Neural progenitor cell (in vitro differentiated cells): ENCODE measurements at regions not wholly inside any gene's neighbourhood (a gene's known extent, or its start where the extent isn't known, plus 50 kb on each side); places are given as distances from the start of the nearest gene placed in this dataset.

ENCODE experiments used
- DNase-seq: peaks from one replicate; pipeline ENCODE4 v3.0.0-alpha.2; 2016; ENCODE audit warnings: low spot score
- H2AFZ ChIP-seq: fragments of 200-600 bp; sonication (generic); replicated peaks from 2 replicates; pipeline ENCODE4 v1.6.1; 2016; ENCODE audit warnings: antibody characterized with exemption
- H3F3A ChIP-seq: fragments of 200-600 bp; sonication (generic); 2 replicates; pipeline ENCODE4 v1.6.1; 2016; ENCODE audit warnings: antibody characterized with exemption, low read depth
- H3K27ac ChIP-seq: fragments of 200-600 bp; sonication (generic); 2 replicates; pipeline ENCODE4 v1.5.1; 2016; ENCODE audit warnings: mild to moderate bottlenecking
- H3K27me3 ChIP-seq: fragments of 200-600 bp; sonication (generic); 2 replicates; pipeline ENCODE4 v1.6.1; 2016; ENCODE audit warnings: mild to moderate bottlenecking, moderate library complexity
- H3K36me3 ChIP-seq: fragments of 200-600 bp; sonication (generic); 2 replicates; pipeline ENCODE4 v1.5.1; 2016
- H3K4me1 ChIP-seq: fragments of 200-600 bp; sonication (generic); 2 replicates; pipeline ENCODE4 v1.6.1; 2016; ENCODE audit warnings: mixed run types
- H3K4me2 ChIP-seq: fragments of 200-600 bp; sonication (generic); 2 replicates; pipeline ENCODE4 v1.6.1; 2016
- H3K4me3 ChIP-seq: fragments of 200-600 bp; sonication (generic); 2 replicates; pipeline ENCODE4 v1.5.1; 2016
- H3K79me2 ChIP-seq: fragments of 200-600 bp; sonication (generic); 2 replicates; pipeline ENCODE4 v1.6.1; 2016; ENCODE audit warnings: low read depth
- H3K9ac ChIP-seq: fragments of 200-600 bp; sonication (generic); 2 replicates; pipeline ENCODE4 v1.6.1; 2016
- H3K9me3 ChIP-seq: fragments of 200-600 bp; sonication (generic); 2 replicates; pipeline ENCODE4 v1.5.1; 2016; ENCODE audit warnings: low read depth
- H4K20me1 ChIP-seq: fragments of 200-600 bp; sonication (generic); 2 replicates; pipeline ENCODE4 v1.6.1; 2016; ENCODE audit warnings: low read depth
- H3K27ac Mint-ChIP-seq: 3 replicates; pipeline ENCODE4 v1.8.0; 2021; ENCODE audit warnings: mixed read lengths
- H3K27me3 Mint-ChIP-seq: 2 replicates; pipeline ENCODE4 v1.8.0; 2022; ENCODE audit warnings: low read depth, mild to moderate bottlenecking, inconsistent platforms, moderate library complexity, mixed read lengths; ENCODE audit not compliant: insufficient read depth
- H3K36me3 Mint-ChIP-seq: 3 replicates; pipeline ENCODE4 v1.8.0; 2021; ENCODE audit warnings: mixed read lengths
- H3K4me1 Mint-ChIP-seq: 3 replicates; pipeline ENCODE4 v1.8.0; 2021; ENCODE audit warnings: mixed read lengths
- H3K4me3 Mint-ChIP-seq: 3 replicates; pipeline ENCODE4 v1.8.0; 2021; ENCODE audit warnings: mild to moderate bottlenecking, moderate library complexity, mixed read lengths
- H3K9me3 Mint-ChIP-seq: 3 replicates; pipeline ENCODE4 v1.8.0; 2020; ENCODE audit warnings: mixed read lengths
- CTCF ChIP-seq: fragments of 200-600 bp; sonication (generic); IDR thresholded peaks from 2 replicates; pipeline ENCODE4 v1.5.1; 2017; ENCODE audit warnings: antibody characterized with exemption, mild to moderate bottlenecking
- EZH2 ChIP-seq: fragments of 200-600 bp; sonication (generic); IDR thresholded peaks from 2 replicates; pipeline ENCODE4 v1.6.1; 2017; ENCODE audit warnings: antibody characterized with exemption, mild to moderate bottlenecking, moderate library complexity
- EZH2phosphoT487 ChIP-seq: fragments of 200-600 bp; sonication (generic); IDR thresholded peaks from 2 replicates; pipeline ENCODE4 v1.6.1; 2017; ENCODE audit warnings: antibody characterized with exemption

GRCh38 chr1:60963167-60963940 lies 119.0 kb upstream of the NFIA start:
- Histone ChIP-seq H4K20me1 (no peaks in the 10 kb centered on the region), H2AFZ (no peak overlapping the region), H3K4me3 (no peak overlapping the region), H3K36me3 (no peaks in the 10 kb centered on the region), H3K9me3 (peaks cover 6% of the 10 kb centered on the region), H3F3A (no peaks in the 10 kb centered on the region), H3K27ac (no peak overlapping the region), H3K4me1 (no peaks in the 10 kb centered on the region), H3K79me2 (no peaks in the 10 kb centered on the region), H3K27me3 (no peaks in the 10 kb centered on the region), H3K4me2 (no peak overlapping the region), H3K9ac (no peak overlapping the region)
- DNase-seq = no peak
- Mint-ChIP-seq H3K4me3 (no peak overlapping the region), H3K27ac (no peak overlapping the region), H3K27me3 (peaks cover 18% of the 10 kb centered on the region), H3K4me1 (peaks cover 2% of the 10 kb centered on the region), H3K9me3 (peaks cover 49% of the 10 kb centered on the region), H3K36me3 (peaks cover 14% of the 10 kb centered on the region)
- TF ChIP-seq CTCF = no peak
- TF ChIP-seq EZH2 = no peak
- no peak for TF ChIP-seq EZH2phosphoT487

GRCh38 chr1:60960891-60961461 lies 121.4 kb upstream of the NFIA start:
- Histone ChIP-seq H3K36me3 (no peaks in the 10 kb centered on the region), H3F3A (no peaks in the 10 kb centered on the region), H3K9ac (no peak overlapping the region), H2AFZ (no peak overlapping the region), H3K27ac (no peak overlapping the region), H3K4me3 (no peak overlapping the region), H3K4me2 (no peak overlapping the region), H3K4me1 (no peaks in the 10 kb centered on the region), H3K79me2 (no peaks in the 10 kb centered on the region), H3K9me3 (no peaks in the 10 kb centered on the region), H3K27me3 (no peaks in the 10 kb centered on the region), H4K20me1 (no peaks in the 10 kb centered on the region)
- Mint-ChIP-seq H3K4me1 (no peaks in the 10 kb centered on the region), H3K9me3 (peaks cover 33% of the 10 kb centered on the region), H3K27me3 (peaks cover 7% of the 10 kb centered on the region), H3K4me3 (no peak overlapping the region), H3K27ac (no peak overlapping the region), H3K36me3 (peaks cover 7% of the 10 kb centered on the region)
- no peak for DNase-seq
- TF ChIP-seq EZH2phosphoT487 = no peak
- TF ChIP-seq CTCF = no peak
- TF ChIP-seq EZH2 = no peak

GRCh38 chr1:60959701-60960100 lies 122.7 kb upstream of the NFIA start:
- no peak overlapping the region for H3K27ac Mint-ChIP-seq
- Histone ChIP-seq H3F3A (no peaks in the 10 kb centered on the region), H3K27me3 (no peaks in the 10 kb centered on the region), H3K36me3 (no peaks in the 10 kb centered on the region), H3K4me3 (no peak overlapping the region), H3K4me2 (no peak overlapping the region), H2AFZ (no peak overlapping the region), H4K20me1 (no peaks in the 10 kb centered on the region), H3K9ac (no peak overlapping the region), H3K9me3 (peaks cover 5% of the 10 kb centered on the region), H3K79me2 (no peaks in the 10 kb centered on the region), H3K4me1 (no peaks in the 10 kb centered on the region), H3K27ac (no peak overlapping the region)
- DNase-seq = no peak
- H3K36me3 Mint-ChIP-seq = peaks cover 2% of the 10 kb centered on the region
- no peak overlapping the region for H3K4me3 Mint-ChIP-seq
- no peak for TF ChIP-seq EZH2phosphoT487
- TF ChIP-seq EZH2 = no peak
- peaks cover 5% of the 10 kb centered on the region for H3K27me3 Mint-ChIP-seq
- peaks cover 29% of the 10 kb centered on the region for H3K9me3 Mint-ChIP-seq
- H3K4me1 Mint-ChIP-seq = no peaks in the 10 kb centered on the region

GRCh38 chr1:60958001-60958400 lies 124.4 kb upstream of the NFIA start:
- TF ChIP-seq EZH2 = no peak
- no peak for TF ChIP-seq EZH2phosphoT487
- no peak for TF ChIP-seq CTCF
- no peak overlapping the region for H3K4me2 ChIP-seq
- H3K9me3 ChIP-seq = peaks cover 5% of the 10 kb centered on the region
- no peak overlapping the region for H3K9ac ChIP-seq
- Mint-ChIP-seq H3K36me3 (peaks cover 3% of the 10 kb centered on the region), H3K4me3 (no peak overlapping the region), H3K27me3 (no peaks in the 10 kb centered on the region), H3K4me1 (no peaks in the 10 kb centered on the region), H3K9me3 (peaks cover 17% of the 10 kb centered on the region), H3K27ac (no peak overlapping the region)
- H3K79me2 ChIP-seq = no peaks in the 10 kb centered on the region
- no peak overlapping the region for H3K27ac ChIP-seq
- H4K20me1 ChIP-seq = no peaks in the 10 kb centered on the region
- H3K36me3 ChIP-seq = no peaks in the 10 kb centered on the region
- DNase-seq = no peak
- no peaks in the 10 kb centered on the region for H3K27me3 ChIP-seq
- no peaks in the 10 kb centered on the region for H3K4me1 ChIP-seq
- no peaks in the 10 kb centered on the region for H3F3A ChIP-seq
- H3K4me3 ChIP-seq = no peak overlapping the region
- H2AFZ ChIP-seq = no peak overlapping the region
